IMR-90 (cell line): ENCODE measurements at regions not wholly inside any gene's neighbourhood (a gene's known extent, or its start where the extent isn't known, plus 50 kb on each side); places are given as distances from the start of the nearest gene placed in this dataset.
A peak's percentile ranks its signal among the peaks of the same experiment; 100 is the strongest.

ENCODE experiments used
- ATAC-seq: fragments of 200-7000 bp; cut with Tn5 transposase; 2 replicates; pipeline ENCODE4 v1.9.1; 2020; ENCODE audit warnings: low read depth, mild to moderate bottlenecking, moderate library complexity
- BruUV-seq: library from RNA; stranded (reverse); fragments of 400-500 nt; replicated peaks from 2 replicates; lab custom pipeline; 2021; lab: Mats Ljungman, UMichigan
- CTCF ChIA-PET: fragments of 300-600 bp; formaldehyde crosslinking; extraction: SDS; loops from one replicate; lab custom pipeline; 2021; ENCODE audit warnings: antibody characterized with exemption; lab: Yijun Ruan, JAX
- POLR2A ChIA-PET: fragments of 300-600 bp; sonication (Branson Sonifier 250); formaldehyde crosslinking; loops from one replicate; lab custom pipeline; 2022; ENCODE audit warnings: antibody characterized with exemption; ENCODE audit not compliant: unreplicated experiment; lab: Charles Lee
- DNase-seq: peaks from one replicate; pipeline ENCODE4 v3.0.0; 2013
- H2AFZ ChIP-seq: replicated peaks from 2 replicates; pipeline ENCODE3; 2013; ENCODE audit warnings: low read length, mild to moderate bottlenecking; ENCODE audit not compliant: poor library complexity
- H2AK5ac ChIP-seq: 2 replicates; pipeline ENCODE4 v1.6.1; 2013; ENCODE audit warnings: low read depth, low read length, inconsistent platforms
- H2AK9ac ChIP-seq: replicated peaks from 2 replicates; pipeline ENCODE3; 2013; ENCODE audit warnings: mild to moderate bottlenecking, low read depth, low read length, moderate library complexity; ENCODE audit not compliant: poor library complexity
- H2BK120ac ChIP-seq: 2 replicates; pipeline ENCODE4 v1.6.1; 2013; ENCODE audit warnings: low read depth, low read length, inconsistent platforms
- H2BK15ac ChIP-seq: 3 replicates; pipeline ENCODE4 v1.6.1; 2013; ENCODE audit warnings: low read depth, low read length, inconsistent platforms
- H2BK20ac ChIP-seq: 2 replicates; pipeline ENCODE4 v1.6.1; 2013; ENCODE audit warnings: low read depth, mild to moderate bottlenecking, inconsistent platforms, low read length, moderate library complexity
- H2BK5ac ChIP-seq: 2 replicates; pipeline ENCODE4 v1.6.1; 2013; ENCODE audit warnings: mild to moderate bottlenecking, low read depth, low read length, inconsistent platforms; ENCODE audit not compliant: poor library complexity, severe bottlenecking
- H3K14ac ChIP-seq: replicated peaks from 2 replicates; pipeline ENCODE4 v1.6.1; 2013; ENCODE audit warnings: low read depth, low read length, inconsistent platforms
- H3K18ac ChIP-seq: 2 replicates; pipeline ENCODE4 v1.6.1; 2013; ENCODE audit warnings: low read depth, low read length, control low read depth
- H3K23ac ChIP-seq: 2 replicates; pipeline ENCODE4 v1.6.1; 2013; ENCODE audit warnings: low read depth, low read length, inconsistent platforms
- H3K27ac ChIP-seq: 2 replicates; pipeline ENCODE4 v1.5.1; 2013; ENCODE audit warnings: mild to moderate bottlenecking, control low read depth, low read length; ENCODE audit not compliant: insufficient read depth
- H3K27me3 ChIP-seq: 2 replicates; pipeline ENCODE4 v1.6.1; 2013; ENCODE audit warnings: low read length; ENCODE audit not compliant: control insufficient read depth, insufficient read depth
- H3K36me3 ChIP-seq: 2 replicates; pipeline ENCODE4 v1.6.1; 2013; ENCODE audit warnings: low read length, mixed read lengths; ENCODE audit not compliant: control insufficient read depth, insufficient read depth
- H3K4ac ChIP-seq: 2 replicates; pipeline ENCODE4 v1.6.1; 2013; ENCODE audit warnings: low read depth, low read length, inconsistent platforms
- H3K4me1 ChIP-seq: 2 replicates; pipeline ENCODE4 v1.6.1; 2013; ENCODE audit warnings: low read length, mixed read lengths; ENCODE audit not compliant: control insufficient read depth, insufficient read depth
- H3K4me2 ChIP-seq: 2 replicates; pipeline ENCODE4 v1.6.1; 2013; ENCODE audit warnings: low read depth, mild to moderate bottlenecking, control low read depth, low read length, moderate library complexity
- H3K4me3 ChIP-seq: 2 replicates; pipeline ENCODE4 v1.5.1; 2013; ENCODE audit warnings: low read depth, mild to moderate bottlenecking, control low read depth, low read length, moderate library complexity; ENCODE audit not compliant: insufficient read depth
- H3K56ac ChIP-seq: 2 replicates; pipeline ENCODE4 v1.6.1; 2013; ENCODE audit warnings: low read length, inconsistent platforms; ENCODE audit not compliant: insufficient read depth; ENCODE audit errors: extremely low read depth
- H3K79me1 ChIP-seq, 2 experiments: 2 replicates each; pipeline ENCODE4 v1.6.1; 2013; ENCODE audit warnings: low read length in 2 of 2, inconsistent platforms in 1 of 2, low read depth in 1 of 2
- H3K9ac ChIP-seq: 2 replicates; pipeline ENCODE4 v1.6.1; 2013; ENCODE audit warnings: low read depth, low read length, control low read depth
- H3K9me1 ChIP-seq: 2 replicates; pipeline ENCODE4 v1.6.1; 2013; ENCODE audit warnings: low read length, inconsistent platforms; ENCODE audit not compliant: insufficient read depth
- H3K9me3 ChIP-seq: 2 replicates; pipeline ENCODE4 v1.6.1; 2013; ENCODE audit warnings: low read length; ENCODE audit not compliant: control insufficient read depth, insufficient read depth
- H4K20me1 ChIP-seq: 2 replicates; pipeline ENCODE4 v1.6.1; 2013; ENCODE audit warnings: low read length, inconsistent platforms; ENCODE audit not compliant: insufficient read depth
- H4K5ac ChIP-seq: 2 replicates; pipeline ENCODE4 v1.6.1; 2013; ENCODE audit warnings: mild to moderate bottlenecking, low read depth, low read length, control low read depth
- H4K8ac ChIP-seq, 2 experiments: 2 replicates each; pipeline ENCODE4 v1.6.1; 2013; ENCODE audit warnings: low read depth in 2 of 2, low read length in 2 of 2, control low read depth in 1 of 2, inconsistent platforms in 1 of 2
- H4K91ac ChIP-seq: 2 replicates; pipeline ENCODE4 v1.6.1; 2013; ENCODE audit warnings: low read depth, low read length, inconsistent platforms; ENCODE audit not compliant: insufficient read depth
- BHLHE40 ChIP-seq: fragments of 150-350 bp; IDR thresholded peaks from 2 replicates; pipeline ENCODE4 v1.6.1; 2016; ENCODE audit warnings: mild to moderate bottlenecking, low read depth, low read length
- CHD1 ChIP-seq: IDR thresholded peaks from 2 replicates; pipeline ENCODE4 v1.6.1; 2012; ENCODE audit warnings: low read depth, low read length, improper control_type of control experiment
- ELK1 ChIP-seq: fragments of 150-350 bp; IDR thresholded peaks from 2 replicates; pipeline ENCODE4 v1.6.1; 2016; ENCODE audit warnings: low read depth, mild to moderate bottlenecking, low read length, moderate library complexity, borderline replicate concordance
- FOS ChIP-seq: fragments of 150-350 bp; IDR thresholded peaks from 2 replicates; pipeline ENCODE4 v1.6.1; 2016; ENCODE audit warnings: low read depth, low read length
- MAFK ChIP-seq: IDR thresholded peaks from 2 replicates; pipeline ENCODE4 v1.6.1; 2012; ENCODE audit warnings: low read depth, low read length, improper control_type of control experiment
- MAZ ChIP-seq: IDR thresholded peaks from 2 replicates; pipeline ENCODE4 v1.6.1; 2012; ENCODE audit warnings: low read depth, mild to moderate bottlenecking, low read length, improper control_type of control experiment, moderate library complexity, borderline replicate concordance
- MXI1 ChIP-seq: IDR thresholded peaks from 2 replicates; pipeline ENCODE4 v1.6.1; 2012; ENCODE audit warnings: low read depth, mild to moderate bottlenecking, low read length, moderate library complexity, borderline replicate concordance
- NFE2L2 ChIP-seq: fragments of 150-350 bp; IDR thresholded peaks from 2 replicates; pipeline ENCODE4 v1.6.1; 2016; ENCODE audit warnings: low read depth, mild to moderate bottlenecking, low read length
- RAD21 ChIP-seq: IDR thresholded peaks from 2 replicates; pipeline ENCODE4 v1.6.1; 2012; ENCODE audit warnings: low read length, improper control_type of control experiment
- RFX5 ChIP-seq: IDR thresholded peaks from 2 replicates; pipeline ENCODE4 v1.8.0; 2012; ENCODE audit warnings: low read depth, mild to moderate bottlenecking, low read length, moderate library complexity
- SMC3 ChIP-seq: fragments of 150-350 bp; IDR thresholded peaks from 2 replicates; pipeline ENCODE4 v1.6.1; 2016; ENCODE audit warnings: low read depth, mild to moderate bottlenecking, antibody characterized with exemption, low read length, moderate library complexity
- USF2 ChIP-seq: fragments of 150-350 bp; IDR thresholded peaks from 2 replicates; pipeline ENCODE4 v1.6.1; 2017; ENCODE audit warnings: mild to moderate bottlenecking, antibody characterized with exemption, low read length, low read depth
- WGBS, 2 experiments: methylation state at CpG; one replicate each; pipeline versions ENCODE4 v1.1.5 to v1.1.7; 2013; ENCODE audit warnings: missing lambda C conversion rate in 2 of 2; ENCODE audit not compliant: insufficient read length in 1 of 2; ENCODE audit errors: extremely low coverage in 2 of 2; 5-methylcytosine and 5-hydroxymethylcytosine counted together
- dilution Hi-C: fragments of 300-500 bp; cut with HindIII; formaldehyde crosslinking; loops from one replicate; pipeline ENCODE4 v1.14.3; 2018; ENCODE audit warnings: low sequenced_read_pairs; ENCODE audit not compliant: unreplicated experiment
- in situ Hi-C: fragments of 300-500 bp; cut with MboI; formaldehyde crosslinking; loops from 3 replicates; pipeline ENCODE4 v1.14.3; 2019; ENCODE audit warnings: low sequenced_read_pairs, inconsistent platforms, mixed read lengths
- intact Hi-C: fragments of 100-400 bp; cut with micrococcal nuclease; formaldehyde crosslinking; loops from 2 replicates; pipeline ENCODE4 v1.10.0; 2022
- TF ChIP-seq, protein P1 (sequence below): conservative IDR thresholded peaks from 2 replicates; pipeline ENCODE4 v1.5.1; 2012; ENCODE audit warnings: mild to moderate bottlenecking, low read depth, low read length, improper control_type of control experiment

- H3K4me1 ChIP-seq, result peaks cover 4% of the 10 kb centered on the region
- H2AK9ac ChIP-seq, result no peak overlapping the region
- peak overlapping the region; percentile 24 for H2AK5ac ChIP-seq
- H2BK120ac ChIP-seq, result no peak overlapping the region
- H3K23ac ChIP-seq, result no peak overlapping the region
- no peak overlapping the region for H4K5ac ChIP-seq
- dilution Hi-C loops, result no loop called here
- H3K9me3 ChIP-seq, result no peaks in the 10 kb centered on the region
- no peaks in the 10 kb centered on the region for H3K9me1 ChIP-seq
- H4K91ac ChIP-seq, result no peak overlapping the region
- no peak overlapping the region for H3K27ac ChIP-seq
- no TSS peak for BruUV-seq
- H3K14ac ChIP-seq, result no peak overlapping the region; the same call in 1 of the 2 replicates
- no peak for ATAC-seq
- H2BK5ac ChIP-seq, result no peak overlapping the region
- H3K4me3 ChIP-seq, result no peak overlapping the region
- no peak for DNase-seq
- no peak overlapping the region for H2BK20ac ChIP-seq
- H4K8ac ChIP-seq, result no peak overlapping the region
- CTCF ChIA-PET, result no interaction called here
- H3K18ac ChIP-seq, result no peak overlapping the region
- H3K79me1 ChIP-seq, result no peaks in the 10 kb centered on the region
- POLR2A ChIA-PET, result no interaction called here
- no peak overlapping the region for H3K56ac ChIP-seq
- H3K36me3 ChIP-seq, result no peaks in the 10 kb centered on the region
- no peaks in the 10 kb centered on the region for H4K20me1 ChIP-seq
- no peak overlapping the region for H3K9ac ChIP-seq
- no peak overlapping the region for H3K4me2 ChIP-seq
- TF ChIP-seq MAFK (no peak), NFE2L2 (no peak), CHD1 (no peak), ELK1 (no peak), FOS (no peak), RAD21 (no peak), SMC3 (no peak), MXI1 (no peak), BHLHE40 (no peak), RFX5 (no peak), USF2 (no peak), MAZ (no peak)
- TF ChIP-seq, protein P1, sequence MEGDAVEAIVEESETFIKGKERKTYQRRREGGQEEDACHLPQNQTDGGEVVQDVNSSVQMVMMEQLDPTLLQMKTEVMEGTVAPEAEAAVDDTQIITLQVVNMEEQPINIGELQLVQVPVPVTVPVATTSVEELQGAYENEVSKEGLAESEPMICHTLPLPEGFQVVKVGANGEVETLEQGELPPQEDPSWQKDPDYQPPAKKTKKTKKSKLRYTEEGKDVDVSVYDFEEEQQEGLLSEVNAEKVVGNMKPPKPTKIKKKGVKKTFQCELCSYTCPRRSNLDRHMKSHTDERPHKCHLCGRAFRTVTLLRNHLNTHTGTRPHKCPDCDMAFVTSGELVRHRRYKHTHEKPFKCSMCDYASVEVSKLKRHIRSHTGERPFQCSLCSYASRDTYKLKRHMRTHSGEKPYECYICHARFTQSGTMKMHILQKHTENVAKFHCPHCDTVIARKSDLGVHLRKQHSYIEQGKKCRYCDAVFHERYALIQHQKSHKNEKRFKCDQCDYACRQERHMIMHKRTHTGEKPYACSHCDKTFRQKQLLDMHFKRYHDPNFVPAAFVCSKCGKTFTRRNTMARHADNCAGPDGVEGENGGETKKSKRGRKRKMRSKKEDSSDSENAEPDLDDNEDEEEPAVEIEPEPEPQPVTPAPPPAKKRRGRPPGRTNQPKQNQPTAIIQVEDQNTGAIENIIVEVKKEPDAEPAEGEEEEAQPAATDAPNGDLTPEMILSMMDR, result no peak
- intact Hi-C loops, result no loop called here
- H2AFZ ChIP-seq, result peak overlapping the region; percentile 17
- 91% methylated on average over 3 of the region's 9 CpGs; no CpG with 5 or more reads in 1 of the 2 experiments for WGBS, 2 experiments
- H3K4ac ChIP-seq, result no peak overlapping the region
- in situ Hi-C loops, result no loop called here
- H3K27me3 ChIP-seq, result no peaks in the 10 kb centered on the region
- no peak overlapping the region for H2BK15ac ChIP-seq
Measured at GRCh38 chr15:62877276-62877857, 165.2 kb upstream of the TPM1 start.
